ENCODE measurements at regions not wholly inside any gene's neighbourhood (a gene's known extent, or its start where the extent isn't known, plus 50 kb on each side); places are given as distances from the start of the nearest gene placed in this dataset.
A peak's percentile ranks its signal among the peaks of the same experiment; 100 is the strongest.
"Not testable (repeated sequence)": the region's sequence is repeated elsewhere in the genome, so short reads cannot be mapped to it uniquely, and the experiment has no call there.

DNA sequence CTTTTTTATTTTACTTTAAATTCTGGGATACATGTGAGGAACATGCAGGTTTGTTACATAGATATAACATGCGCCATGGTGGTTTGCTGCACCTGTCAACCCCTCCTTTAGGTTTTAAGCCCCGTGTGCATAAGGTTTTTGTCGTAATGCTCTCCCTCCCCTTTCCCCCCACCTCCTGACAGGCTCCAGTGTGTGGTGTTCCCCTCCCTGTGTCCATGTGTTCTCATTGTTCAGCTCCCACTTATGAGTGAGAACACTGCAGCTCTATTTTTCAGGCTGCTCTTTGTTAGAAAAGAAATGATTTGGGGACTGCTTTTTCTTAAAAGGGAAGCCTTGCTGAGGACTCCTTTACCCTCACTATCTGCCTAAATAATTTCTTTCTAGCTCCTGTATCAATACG lies 430.2 kb upstream of the TMEM132C start:
- DNase-seq (ENCODE audit: low read depth), result not testable (repeated sequence)

DNA sequence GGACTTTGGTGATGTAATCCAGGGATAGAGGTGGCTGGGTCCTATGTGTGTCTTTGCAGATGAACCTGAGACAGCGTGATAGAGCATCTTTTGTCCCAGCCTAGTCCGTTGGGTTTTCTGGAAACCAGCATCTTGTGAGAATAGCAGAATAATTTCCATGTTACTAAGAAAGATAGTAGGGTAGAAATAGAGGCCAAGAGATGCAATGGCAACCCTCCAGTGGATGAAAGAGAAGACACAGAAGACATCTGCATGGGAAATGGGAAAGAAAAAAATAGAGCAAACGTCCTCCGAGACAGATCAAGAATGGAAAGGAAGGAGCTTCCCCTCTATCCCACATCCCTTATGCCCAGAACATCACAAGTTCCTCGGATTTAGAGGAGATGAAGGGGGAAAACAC lies 409.3 kb upstream of the TMEM132C start:
- DNase-seq (ENCODE audit: low read depth), result no peak

DNA sequence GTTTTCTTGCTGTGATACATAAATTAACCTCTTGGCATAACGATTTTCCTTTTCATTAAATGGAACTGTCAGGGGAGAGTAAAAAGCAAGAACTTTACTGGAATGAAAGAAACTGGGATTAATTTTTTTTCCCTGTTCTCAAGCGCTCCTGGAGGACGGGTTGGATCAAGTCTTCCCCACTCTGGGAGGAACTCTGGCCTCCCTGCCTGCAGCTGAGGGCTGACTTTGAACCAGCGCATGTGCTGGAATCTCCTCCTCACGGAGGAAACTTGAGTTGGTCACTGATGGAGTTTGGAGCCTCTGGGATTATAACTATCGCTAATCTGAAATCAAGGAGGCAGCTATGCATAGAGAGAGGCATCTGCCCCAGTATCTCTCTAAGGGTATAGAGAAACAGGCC lies 406.4 kb upstream of the TMEM132C start:
- no peak for DNase-seq (ENCODE audit: low read depth)

DNA sequence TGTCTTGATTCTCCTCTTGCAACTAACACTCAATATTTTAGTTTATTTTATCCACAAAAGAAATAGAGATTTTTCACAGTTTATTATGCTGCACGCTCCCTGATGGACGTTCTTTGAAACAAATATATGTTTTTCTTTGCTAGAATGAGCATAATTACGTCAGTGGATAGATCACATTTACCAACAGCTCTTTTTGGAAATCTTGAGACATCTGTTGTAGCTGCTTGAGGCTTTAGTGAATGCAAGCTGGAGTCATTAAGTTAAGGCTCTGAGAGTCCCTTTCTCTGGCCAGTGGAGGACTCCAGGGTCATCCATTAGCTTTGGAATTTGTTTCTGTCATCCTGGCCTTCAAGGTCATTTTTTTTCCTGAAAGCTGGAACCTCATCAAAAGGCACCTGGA lies 405.6 kb upstream of the TMEM132C start:
- no peak for DNase-seq (ENCODE audit: low read depth)

DNA sequence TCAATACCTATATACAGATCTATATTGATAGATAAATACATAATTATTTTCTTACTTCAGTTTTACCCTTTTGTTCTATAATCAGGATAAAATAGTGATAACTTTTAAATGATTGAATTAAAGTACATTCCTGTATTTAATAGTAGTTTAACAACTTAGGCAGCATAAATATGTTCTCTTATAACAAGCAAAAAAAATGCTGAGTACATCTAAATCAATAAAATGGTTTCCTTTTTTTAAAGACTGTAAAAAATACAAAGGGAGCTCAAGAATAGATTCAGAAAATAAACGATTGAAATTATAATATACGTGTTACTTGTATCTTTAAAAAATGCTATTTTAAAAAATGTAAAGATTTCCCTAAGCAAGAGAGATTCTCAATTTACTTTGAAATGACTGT lies 393.7 kb upstream of the TMEM132C start:
- DNase-seq (ENCODE audit: low read depth), result no peak

DNA sequence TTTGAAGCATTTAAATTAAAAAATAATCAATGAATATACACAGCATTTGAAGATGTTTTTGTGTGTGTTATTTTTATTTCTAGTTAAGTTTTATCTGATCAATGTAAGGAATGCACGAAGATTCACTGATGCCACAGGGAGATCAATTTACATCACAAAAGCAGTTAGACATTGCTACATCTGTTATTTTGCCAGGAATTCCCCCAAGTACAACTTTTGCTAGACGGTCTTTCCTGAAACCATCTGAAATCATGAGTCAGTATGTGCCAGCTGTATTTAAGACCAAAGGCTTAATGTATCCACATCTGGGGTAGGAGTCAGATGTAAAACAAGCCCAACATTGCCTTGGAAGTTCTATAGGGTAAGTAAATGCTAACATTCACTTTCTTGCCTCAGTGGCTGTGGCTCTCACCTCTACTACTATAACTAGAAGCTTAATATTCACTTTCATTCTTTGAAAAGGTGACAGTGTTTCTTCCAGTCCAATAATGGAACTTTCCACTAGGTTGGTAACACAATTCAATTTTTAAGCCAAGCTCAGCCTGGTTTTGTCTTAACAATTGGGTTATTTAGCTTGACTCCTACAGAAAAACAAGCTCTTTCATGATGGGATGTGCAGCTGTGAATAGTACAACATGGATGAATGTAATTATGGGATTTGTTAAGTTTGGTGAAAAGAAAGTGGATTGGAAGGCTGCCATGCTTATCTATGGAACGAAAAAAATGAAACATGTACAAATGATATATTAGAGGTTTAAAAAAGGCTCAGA lies 385.4 kb upstream of the TMEM132C start:
- DNase-seq (ENCODE audit: low read depth), result no peak

DNA sequence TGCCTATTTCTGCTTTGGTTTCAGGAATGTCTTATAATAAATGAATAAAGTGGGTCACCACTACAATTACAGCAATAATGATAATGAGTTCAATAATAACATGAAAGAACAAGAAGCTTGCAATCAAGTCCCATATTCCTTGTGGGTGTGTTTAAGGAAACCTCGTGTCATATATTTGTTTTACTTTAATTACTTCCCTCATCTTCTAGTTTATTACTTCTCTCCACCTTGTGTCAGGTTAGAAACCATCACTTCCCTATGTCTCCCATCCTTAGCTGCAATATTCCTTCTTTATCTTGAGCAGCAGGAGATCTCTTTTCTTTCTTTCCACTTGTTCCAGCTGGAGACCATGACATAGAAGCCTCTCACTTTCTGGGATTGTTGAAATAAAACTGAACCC lies 384.0 kb upstream of the TMEM132C start:
- no peak for DNase-seq (ENCODE audit: low read depth)

DNA sequence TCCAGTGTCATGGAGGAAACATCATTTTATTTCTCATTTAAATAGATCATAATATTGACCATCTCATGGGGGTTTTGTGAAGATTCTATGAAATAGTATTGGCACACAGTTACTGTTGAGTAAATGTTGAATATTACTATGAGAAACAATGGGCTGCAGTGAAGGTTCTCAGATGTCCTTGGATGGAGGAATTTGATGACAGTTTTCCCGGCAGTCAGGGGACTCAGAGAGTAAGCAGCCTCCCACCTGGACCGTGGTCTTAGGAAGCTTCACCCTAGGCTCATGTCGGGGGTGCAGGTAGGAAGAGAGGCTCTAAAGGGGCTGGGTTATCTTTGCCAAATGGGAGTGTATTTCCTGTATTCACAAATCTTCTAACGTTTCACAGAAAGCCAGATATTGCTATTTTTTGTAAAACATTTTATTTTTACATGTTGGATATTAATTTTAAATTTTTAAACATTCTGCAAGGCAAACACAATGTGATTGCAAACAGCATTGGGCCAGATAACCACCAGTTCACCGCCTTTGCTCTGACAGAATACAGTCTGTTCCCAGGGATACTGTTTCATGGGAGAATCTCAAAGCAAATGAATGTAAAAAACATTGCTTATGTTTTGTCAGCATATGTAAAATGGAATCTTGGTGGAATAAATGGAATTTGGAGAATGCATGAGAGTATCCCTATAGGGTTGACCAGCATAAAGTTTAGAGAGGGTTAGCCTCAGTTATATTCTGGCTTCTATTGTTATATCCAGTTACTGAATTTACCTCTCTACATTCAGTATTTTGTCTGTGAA lies 380.8 kb upstream of the TMEM132C start:
- DNase-seq (ENCODE audit: low read depth), result no peak

DNA sequence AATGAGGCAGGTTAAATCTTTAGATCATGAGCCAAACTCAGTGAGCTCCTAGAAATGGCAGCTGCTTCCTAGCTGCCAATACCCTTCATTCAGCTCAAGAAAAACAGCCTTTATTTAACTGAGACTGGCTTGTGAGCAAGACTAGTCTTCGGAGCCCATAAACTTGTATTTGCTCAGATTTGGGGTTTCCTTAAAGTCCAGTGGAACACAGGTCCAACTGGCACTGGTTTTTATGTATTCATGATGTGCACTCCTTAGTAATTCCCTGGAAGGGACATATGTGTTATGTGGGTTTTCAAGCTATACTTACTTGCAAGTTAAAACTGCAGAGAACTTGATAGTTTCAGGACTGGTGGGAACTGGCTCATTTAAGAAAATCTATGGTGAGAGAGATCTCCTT lies 380.1 kb upstream of the TMEM132C start:
- no peak for DNase-seq (ENCODE audit: low read depth)

DNA sequence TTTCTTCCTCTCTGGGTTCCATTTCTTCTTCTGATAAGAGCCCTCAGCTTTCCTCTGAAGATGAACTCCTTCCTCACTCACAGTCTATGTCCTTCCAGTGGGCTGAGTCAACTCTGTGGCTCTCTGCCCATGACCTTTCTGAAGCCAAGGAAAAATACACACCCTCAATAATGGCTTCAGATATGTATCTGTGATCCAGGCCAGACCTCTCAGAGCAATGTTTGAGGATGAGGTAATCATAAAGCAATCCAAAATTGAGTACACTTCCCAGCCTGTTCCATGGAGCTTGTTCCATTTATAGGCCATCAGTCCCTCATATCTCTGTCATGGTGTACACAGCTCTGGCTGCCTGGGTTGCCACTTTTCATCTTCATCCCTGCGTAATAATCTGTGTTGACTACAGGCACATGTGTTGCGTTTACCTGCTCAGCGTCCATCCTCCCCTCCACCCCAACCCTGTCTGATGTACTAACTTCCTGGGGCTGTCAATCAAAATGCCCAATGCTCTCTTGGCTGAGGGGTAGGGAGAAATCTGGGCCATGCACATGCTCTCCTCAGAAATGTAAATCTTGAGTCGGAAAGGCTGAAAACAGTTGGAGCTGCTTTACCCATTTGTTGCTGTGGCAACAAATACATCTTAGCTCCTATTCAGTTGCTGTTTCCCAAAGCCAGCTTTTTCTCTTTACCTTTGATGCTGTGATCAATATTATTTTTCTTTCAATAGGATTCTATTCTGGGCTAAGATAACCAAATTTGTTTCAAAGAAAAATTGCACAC lies 377.8 kb upstream of the TMEM132C start:
- DNase-seq (ENCODE audit: low read depth), result no peak

DNA sequence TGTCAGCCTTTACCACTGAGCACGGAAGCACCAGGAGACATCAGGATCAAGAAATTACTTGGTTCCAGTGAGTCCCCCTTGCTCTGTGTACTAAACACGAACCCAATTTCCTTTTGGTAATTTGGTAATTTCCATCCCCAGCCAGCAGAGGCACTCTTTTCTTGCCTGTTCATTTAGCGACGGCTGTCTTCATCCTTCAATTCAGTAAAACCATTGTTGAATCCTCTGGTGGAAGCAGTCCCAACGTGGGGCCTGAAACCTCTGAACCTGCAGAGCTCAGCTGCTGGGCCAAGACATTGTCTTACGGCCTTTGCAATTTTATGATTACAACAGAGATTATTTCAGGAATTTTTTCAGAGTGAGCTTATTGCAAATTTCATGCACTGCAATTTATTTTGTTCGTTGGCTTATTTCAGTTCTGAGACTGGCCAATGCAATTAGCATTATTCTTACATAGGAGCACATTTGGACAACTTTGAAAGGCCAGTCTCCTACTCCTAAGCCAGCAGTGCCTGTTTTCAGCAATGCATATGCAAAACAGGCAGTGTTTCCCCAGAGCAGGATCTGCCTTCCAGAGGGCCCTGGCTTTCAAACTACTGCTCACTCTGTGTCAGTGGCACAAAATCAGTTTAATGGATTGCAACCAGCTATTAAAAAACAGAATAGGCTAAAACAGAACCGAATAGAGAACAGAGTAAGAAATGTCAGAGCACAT lies 372.9 kb upstream of the TMEM132C start:
- peak; percentile 25 for DNase-seq (ENCODE audit: low read depth)

DNA sequence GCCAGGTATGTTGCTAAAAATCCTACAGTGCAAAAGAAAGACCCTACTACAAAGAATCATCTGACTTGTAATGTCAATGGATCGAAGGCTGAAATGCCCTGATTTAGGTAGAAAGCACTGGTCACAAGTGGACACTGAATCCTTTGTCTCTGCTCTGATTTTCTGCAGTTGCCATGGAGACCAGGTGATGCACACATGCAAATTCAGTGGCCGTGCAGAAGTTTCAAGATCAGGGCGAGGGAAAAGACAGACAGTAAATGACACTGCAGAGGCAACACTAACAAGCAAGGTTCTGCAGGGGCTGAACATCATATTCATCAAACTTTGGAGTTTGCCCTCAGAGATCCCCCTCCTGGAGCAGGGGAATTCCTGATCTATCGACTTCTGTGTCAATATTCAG lies 370.3 kb upstream of the TMEM132C start:
- DNase-seq (ENCODE audit: low read depth), result no peak

DNA sequence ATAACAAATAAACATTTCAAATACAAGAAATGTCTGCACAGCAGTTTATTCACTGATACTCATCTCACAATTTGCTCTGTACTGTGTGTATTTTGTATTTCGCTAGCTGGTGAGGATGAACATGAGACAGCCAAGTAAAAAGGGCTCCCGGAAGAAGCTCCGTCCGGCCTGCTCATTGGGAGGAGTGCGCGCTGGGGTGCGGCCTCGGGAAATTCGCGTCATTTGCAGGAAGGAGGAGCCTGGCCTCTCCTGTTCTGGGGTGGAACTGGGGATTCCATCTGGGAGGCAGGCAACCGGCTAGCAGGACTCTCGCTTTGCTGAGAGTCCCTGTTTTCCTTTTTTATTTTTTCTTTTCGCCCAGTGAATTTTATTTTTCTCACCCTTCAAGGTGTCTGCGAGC lies 368.4 kb upstream of the TMEM132C start:
- peak; percentile 84 for DNase-seq (ENCODE audit: low read depth)

DNA sequence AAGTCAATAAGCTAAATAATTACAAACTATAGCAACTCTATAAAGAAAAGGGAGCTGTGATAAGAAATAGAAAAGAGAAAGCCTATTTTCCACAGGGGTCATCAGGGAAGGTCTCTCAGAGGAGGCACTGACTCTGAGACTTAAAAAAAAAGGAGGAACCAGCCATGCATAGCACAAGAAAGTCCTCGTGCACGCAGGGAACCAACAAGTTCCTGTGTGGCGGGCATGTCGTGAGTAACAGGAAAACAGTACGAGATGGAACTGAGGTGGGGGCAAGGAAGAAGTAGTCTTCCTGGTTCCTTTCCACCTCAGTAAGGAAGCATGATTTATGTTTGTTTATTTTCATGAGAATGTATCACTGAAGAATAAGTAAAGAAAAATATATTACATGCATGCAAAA lies 367.0 kb upstream of the TMEM132C start:
- peak; percentile 58 for DNase-seq (ENCODE audit: low read depth)

DNA sequence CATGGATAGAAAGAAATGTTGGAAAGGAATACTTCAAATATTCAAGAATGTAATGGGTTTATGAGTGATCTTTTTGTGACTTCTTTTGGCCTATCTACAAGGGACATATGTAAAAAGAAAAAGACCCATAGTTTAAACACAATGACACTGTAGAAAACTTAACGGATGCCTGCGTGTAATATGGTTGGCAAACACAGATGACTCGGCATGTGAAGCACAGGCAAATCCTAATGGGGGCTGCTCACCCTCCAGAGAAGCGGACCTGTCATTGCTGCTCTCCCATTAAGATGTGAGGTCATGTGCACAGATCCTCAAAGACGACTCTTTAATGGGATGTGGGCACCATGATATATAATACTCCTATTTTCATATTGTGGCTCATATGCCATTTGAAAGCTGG lies 366.6 kb upstream of the TMEM132C start:
- DNase-seq (ENCODE audit: low read depth), result peak; percentile 61

DNA sequence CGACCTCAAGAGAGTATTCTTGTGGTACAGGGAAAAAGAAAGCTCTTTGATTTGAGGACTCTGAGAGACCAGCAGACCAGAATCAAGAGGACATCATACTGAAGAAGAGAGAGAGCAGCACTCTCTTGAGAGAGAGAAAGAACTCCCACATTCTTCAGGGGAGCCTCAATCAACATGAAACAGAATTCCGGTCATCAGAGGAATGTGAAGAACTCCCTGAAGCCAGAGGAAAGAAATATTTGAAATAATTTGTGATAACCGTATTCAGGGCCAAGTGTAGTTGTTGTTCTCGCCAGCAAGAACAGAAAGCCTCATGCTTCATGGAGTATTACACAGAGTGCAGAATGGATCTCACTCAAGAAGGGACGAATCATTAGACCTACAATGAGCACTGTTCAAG lies 363.8 kb upstream of the TMEM132C start:
- DNase-seq (ENCODE audit: low read depth), result peak; percentile 19

DNA sequence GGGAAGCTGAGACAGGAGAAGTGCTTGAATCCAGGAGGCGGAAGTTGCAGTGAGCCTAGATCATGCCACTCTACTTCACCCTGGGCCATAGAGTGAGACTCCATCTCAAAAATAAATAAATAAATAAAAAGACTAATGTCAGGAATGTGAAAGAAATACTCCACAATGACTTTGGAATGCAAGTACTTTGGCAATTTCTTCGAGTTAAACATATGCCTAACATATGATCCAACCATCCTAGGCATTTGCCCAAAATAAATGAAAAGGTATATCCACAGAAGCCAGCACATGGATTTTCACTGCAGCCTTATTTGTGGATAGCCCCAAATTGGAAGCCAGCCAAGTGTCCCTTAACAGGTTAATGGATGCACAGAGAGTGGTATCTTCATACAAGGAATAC lies 357.9 kb upstream of the TMEM132C start:
- no peak for DNase-seq (ENCODE audit: low read depth)

DNA sequence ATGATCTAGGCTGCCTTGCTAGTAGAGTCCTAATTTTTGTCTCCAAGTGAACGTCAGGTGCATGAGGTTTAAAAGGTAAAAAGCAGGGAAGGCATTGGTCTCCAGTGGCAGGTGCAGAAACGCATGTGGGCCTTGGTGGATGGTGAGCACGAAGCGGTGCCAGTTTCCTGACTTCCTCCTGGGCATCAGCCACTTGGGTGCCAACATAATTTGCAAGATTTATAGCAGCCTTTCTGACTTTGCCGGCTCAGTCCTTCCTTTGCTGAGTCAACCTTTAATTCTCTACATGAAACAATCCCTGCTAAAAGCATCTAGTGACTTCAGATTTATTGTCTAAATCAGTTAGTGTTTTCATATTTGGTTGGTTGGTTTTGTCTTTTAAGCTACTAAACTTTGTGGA lies 355.7 kb upstream of the TMEM132C start:
- no peak for DNase-seq (ENCODE audit: low read depth)

DNA sequence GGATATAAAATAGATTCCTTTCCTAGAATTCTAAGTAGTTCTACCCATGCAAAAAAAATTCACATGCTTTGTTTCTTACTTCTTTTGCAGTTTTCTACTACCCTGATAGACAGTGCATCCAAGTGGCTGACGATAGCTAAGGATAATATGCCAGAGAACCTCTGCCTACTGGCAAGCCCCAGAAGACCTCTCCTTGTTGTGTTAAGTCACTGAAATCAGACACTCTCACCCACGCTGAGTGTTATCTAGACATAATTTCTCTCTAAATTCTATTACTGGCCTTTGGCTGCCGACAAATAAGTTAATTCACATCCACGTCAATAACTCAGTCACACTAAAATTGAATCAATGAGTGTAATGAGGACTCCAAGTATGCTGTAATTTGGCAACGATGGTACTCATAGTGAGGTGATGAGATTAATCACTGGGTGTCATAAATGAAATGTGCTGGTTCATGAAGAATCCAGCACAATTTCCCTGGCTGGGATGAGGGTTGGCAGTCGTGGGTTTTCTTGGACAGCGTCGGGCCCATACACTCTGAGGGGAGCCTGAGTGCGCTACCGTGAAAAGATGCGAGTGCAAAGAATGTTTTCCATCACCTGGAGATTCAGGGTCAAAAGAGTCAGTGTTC lies 354.8 kb upstream of the TMEM132C start:
- DNase-seq (ENCODE audit: low read depth), result no peak

DNA sequence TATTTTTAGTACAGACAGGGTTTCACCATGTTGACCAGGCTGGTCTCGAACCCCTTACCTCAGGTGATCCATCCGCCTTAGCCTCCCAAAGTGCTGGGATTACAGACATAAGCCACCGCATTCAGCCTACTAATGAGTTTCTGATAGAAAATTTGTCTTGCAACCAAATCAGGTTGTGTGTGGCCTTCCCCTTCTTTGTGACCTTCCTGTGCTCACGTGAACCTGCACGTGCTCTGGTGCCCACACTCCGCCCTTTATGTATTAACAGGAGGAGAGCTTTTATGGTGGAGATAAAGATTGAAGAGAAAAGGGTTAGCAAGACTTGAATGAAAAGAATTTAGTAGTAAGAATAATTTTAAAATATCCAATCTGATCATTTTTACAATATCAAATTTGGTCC lies 343.5 kb upstream of the TMEM132C start:
- DNase-seq (ENCODE audit: low read depth), result no peak

DNA sequence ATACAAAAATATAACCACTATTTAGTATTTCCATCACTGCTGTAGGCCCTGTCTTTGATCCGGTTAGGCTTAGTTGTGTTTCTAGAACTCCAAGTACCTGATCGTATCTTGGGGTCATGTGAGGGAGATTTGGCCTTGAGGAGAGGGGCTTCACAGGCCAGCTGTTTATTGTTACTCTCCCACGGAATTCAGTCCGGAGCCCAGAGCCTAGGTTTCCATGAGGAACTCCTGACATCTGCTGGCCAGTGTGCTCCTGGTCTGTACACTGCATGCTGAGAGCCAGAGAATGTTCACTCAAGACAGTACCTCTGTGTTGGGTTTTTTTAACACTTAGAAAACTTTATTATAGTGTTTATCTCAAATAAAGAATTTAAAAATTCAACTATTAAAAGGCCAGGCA lies 341.0 kb upstream of the TMEM132C start:
- DNase-seq (ENCODE audit: low read depth), result peak; percentile 55

DNA sequence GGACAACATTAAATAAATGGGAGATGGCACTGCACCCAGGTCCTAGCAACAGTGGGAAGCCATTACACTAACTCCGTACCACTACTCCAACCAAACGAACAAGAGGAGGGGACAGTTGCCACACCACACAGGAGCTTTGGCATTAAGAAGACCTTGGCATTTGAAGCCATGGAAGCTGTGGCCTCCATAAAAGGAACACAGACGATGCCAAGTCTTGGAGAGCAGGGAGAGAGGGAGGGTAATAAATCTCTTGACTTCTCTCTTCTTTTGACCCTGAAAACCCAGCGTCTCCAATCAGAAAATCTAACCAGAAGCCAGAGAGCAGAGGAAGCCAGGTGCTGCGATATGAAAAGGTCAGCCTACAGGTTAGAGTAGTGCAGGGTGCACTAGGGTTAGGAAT lies 338.8 kb upstream of the TMEM132C start:
- no peak for DNase-seq (ENCODE audit: low read depth)

All from Daoy (cell line).